GM19328 (cell line): ENCODE measurements at regions not wholly inside any gene's neighbourhood (a gene's known extent, or its start where the extent isn't known, plus 50 kb on each side); places are given as distances from the start of the nearest gene placed in this dataset.

Source experiments
- ATAC-seq: cut with Tn5 transposase; IDR thresholded peaks from one replicate; pipeline ENCODE4 v1.9.1; 2021; ENCODE audit warnings: mild to moderate bottlenecking, moderate library complexity; ENCODE audit not compliant: unreplicated experiment

- no peak for ATAC-seq
These were observed 113.6 kb downstream of the OAT start for GRCh38 chr10:124305131-124305530.

GRCh38 chr10:124303662-124304418 is 114.9 kb downstream of the OAT start:
- ATAC-seq, result no peak

GRCh38 chr10:124302951-124303505 is 115.7 kb downstream of the OAT start:
- no peak for ATAC-seq

- ATAC-seq, result no peak
These were observed 117.0 kb downstream of the OAT start for GRCh38 chr10:124301736-124302135.

- no peak for ATAC-seq
These were observed 118.0 kb downstream of the OAT start for GRCh38 chr10:124300735-124301134.

GRCh38 chr10:124300224-124300623 is 118.5 kb downstream of the OAT start:
- ATAC-seq, result no peak

GRCh38 chr10:124299696-124300095 is 119.0 kb downstream of the OAT start:
- ATAC-seq, result no peak

- ATAC-seq, result no peak
These were observed 119.8 kb downstream of the OAT start for GRCh38 chr10:124298891-124299290.

- ATAC-seq, result no peak
These were observed 121.6 kb downstream of the OAT start for GRCh38 chr10:124296813-124297788.

- ATAC-seq, result no peak
These were observed 122.5 kb downstream of the OAT start for GRCh38 chr10:124296121-124296812.

- no peak for ATAC-seq
These were observed 123.6 kb downstream of the OAT start for GRCh38 chr10:124294811-124295770.

- no peak for ATAC-seq
These were observed 124.9 kb downstream of the OAT start for GRCh38 chr10:124293616-124294449.

- ATAC-seq, result no peak
These were observed 125.7 kb downstream of the OAT start for GRCh38 chr10:124292911-124293615.

GRCh38 chr10:124291001-124291701 is 127.6 kb downstream of the OAT start:
- ATAC-seq, result no peak

- ATAC-seq, result no peak
These were observed 128.6 kb downstream of the OAT start for GRCh38 chr10:124289851-124290795.
